Body of pancreas (tissue), 4 donors: ENCODE measurements at regions not wholly inside any gene's neighbourhood (a gene's known extent, or its start where the extent isn't known, plus 50 kb on each side); places are given as distances from the start of the nearest gene placed in this dataset.

ENCODE experiments used
- ATAC-seq: fragments of 150-250 bp; one replicate; pipeline ENCODE4 v1.9.1; 2016
- DNase-seq, 4 donors: peaks; one replicate each; pipeline ENCODE4 v3.0.0-alpha.2; 2019
- H3K27ac ChIP-seq, 4 donors: fragments of 200-600 bp; sonication (generic); 1 replicate in 3 of 4; 2 replicates in 1 of 4; pipeline versions ENCODE4 v1.5.1 to v1.6.1; 2016 to 2019; ENCODE audit warnings: mild to moderate bottlenecking in 1 of 4, mixed read lengths in 1 of 4, moderate library complexity in 1 of 4
- H3K27me3 ChIP-seq, 2 donors: fragments of 200-600 bp; sonication (generic); one replicate each; pipeline ENCODE4 v1.6.0; 2016; ENCODE audit warnings: mild to moderate bottlenecking in 1 of 2
- H3K36me3 ChIP-seq, 2 donors: fragments of 200-600 bp; sonication (generic); replicated peaks in 1 of 2; 2 replicates each; pipeline ENCODE4 v1.5.1; 2016; ENCODE audit warnings: low read depth in 2 of 2; ENCODE audit not compliant: insufficient read depth in 1 of 2
- H3K4me1 ChIP-seq: fragments of 200-600 bp; sonication (generic); one replicate; pipeline ENCODE4 v1.6.0; 2016
- H3K4me3 ChIP-seq, 2 donors: fragments of 200-600 bp; sonication (generic); 1 replicate in 1 of 2; 2 replicates in 1 of 2; pipeline ENCODE4 v1.5.1; 2016 to 2019
- H3K9me3 ChIP-seq, 3 donors: fragments of 200-600 bp; sonication (generic); 1 replicate in 2 of 3; 2 replicates in 1 of 3; pipeline ENCODE4 v1.5.1; 2016
- CTCF ChIP-seq, 7 experiments: fragments of 450-650 bp in 4 of 7; fragments of 200-600 bp in 3 of 7; sonication (generic) in 3 of 7; IDR thresholded peaks; one replicate each; pipeline ENCODE4 v1.5.1; 2016 to 2019; ENCODE audit warnings: antibody characterized with exemption in 7 of 7
- POLR2A ChIP-seq, 3 donors: fragments of 450-650 bp; IDR thresholded peaks; one replicate each; pipeline ENCODE4 v1.6.1; 2016; ENCODE audit warnings: antibody characterized with exemption in 3 of 3, mild to moderate bottlenecking in 2 of 3
- WGBS, 2 donors: methylation state at CpG; one replicate each; pipeline ENCODE4 v1.1.5; 2017; 5-methylcytosine and 5-hydroxymethylcytosine counted together
- intact Hi-C: fragments of 100-400 bp; cut with DNase I; formaldehyde crosslinking; loops from one replicate; pipeline ENCODE4 v1.15.1; 2023

GRCh38 chr22:48894064-48894671, 933.5 kb downstream of the BRD1 start:
- Histone ChIP-seq H3K4me1 (no peaks in the 10 kb centered on the region), H3K27ac (no peak overlapping the region), H3K9me3 (peaks cover 0 to 4% (median 0%) of the 10 kb centered on the region in 3 donors), H3K27me3 (no peaks in the 10 kb centered on the region), H3K36me3 (no peaks in the 10 kb centered on the region), H3K4me3 (no peak overlapping the region)
- 46 to 49% methylated on average over 21 to 23 of the region's 23 CpGs for WGBS, 2 donors
- DNase-seq (no peak), ATAC-seq (no peak)
- intact Hi-C loops = no loop called here
- no peak for TF ChIP-seq CTCF (IDR thresholded peaks at IDR 0.05)
- TF ChIP-seq POLR2A (IDR thresholded peaks at IDR 0.05) = no peak

DNA sequence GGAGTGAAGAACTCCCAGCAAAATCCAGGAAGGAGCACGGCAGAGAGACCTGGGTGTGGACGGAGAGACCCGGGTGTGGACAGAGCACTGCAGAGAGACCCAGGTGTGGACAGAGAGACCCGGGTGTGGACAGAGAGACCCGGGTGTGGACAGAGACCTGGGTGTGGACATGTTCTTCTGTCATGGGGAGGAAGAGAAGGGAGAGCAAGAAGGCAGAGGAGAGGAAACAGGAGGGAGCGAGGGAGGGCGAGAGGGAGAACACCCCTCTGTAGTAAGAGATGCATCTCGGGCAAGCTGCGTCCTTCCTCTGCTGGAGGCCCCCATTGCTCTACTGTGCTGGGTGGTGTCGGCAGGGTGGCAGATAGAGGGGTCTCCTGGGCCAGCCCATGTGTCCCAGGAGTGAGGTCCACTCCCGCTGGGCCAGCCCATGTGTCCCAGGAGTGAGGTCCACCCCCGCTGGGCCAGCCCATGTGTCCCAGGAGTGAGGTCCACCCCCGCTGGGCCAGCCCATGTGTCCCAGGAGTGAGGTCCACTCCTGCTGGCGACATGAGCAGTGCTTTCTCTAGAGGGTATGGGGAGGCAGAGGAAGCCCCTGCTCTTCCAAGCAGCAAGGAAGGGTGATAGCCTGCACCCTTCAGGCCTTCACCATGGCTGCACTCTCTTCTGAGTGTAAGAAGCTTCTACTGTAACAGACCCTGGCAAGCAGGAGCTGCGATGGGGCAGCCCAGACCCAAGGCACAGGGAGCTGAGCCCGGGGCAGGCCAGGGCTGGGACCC, 934.2 kb downstream of the BRD1 start:
- intact Hi-C loops = no loop called here
- DNase-seq = no peak
- Histone ChIP-seq H3K9me3 (peaks cover 0 to 4% (median 0%) of the 10 kb centered on the region in 3 donors), H3K4me1 (no peaks in the 10 kb centered on the region), H3K4me3 (no peak overlapping the region), H3K27me3 (no peaks in the 10 kb centered on the region), H3K36me3 (no peaks in the 10 kb centered on the region), H3K27ac (no peak overlapping the region)
- no peak for TF ChIP-seq CTCF (IDR thresholded peaks at IDR 0.05)
- no peak for TF ChIP-seq POLR2A (IDR thresholded peaks at IDR 0.05)
- ATAC-seq = no peak
- 53 to 59% methylated on average over 12 to 14 of the region's 16 CpGs for WGBS, 2 donors

GRCh38 chr22:48892578-48893287, 934.9 kb downstream of the BRD1 start:
- DNase-seq = no peak
- peaks cover 0 to 4% (median 0%) of the 10 kb centered on the region in 3 donors for H3K9me3 ChIP-seq
- intact Hi-C loops = no loop called here
- no peak for ATAC-seq
- TF ChIP-seq CTCF (IDR thresholded peaks at IDR 0.05) = no peak
- TF ChIP-seq POLR2A (IDR thresholded peaks at IDR 0.05) = no peak
- H3K27ac ChIP-seq = no peak overlapping the region
- H3K36me3 ChIP-seq = no peaks in the 10 kb centered on the region
- H3K4me1 ChIP-seq = no peaks in the 10 kb centered on the region
- 56 to 58% methylated on average over 14 of the region's 14 CpGs for WGBS, 2 donors
- no peak overlapping the region for H3K4me3 ChIP-seq
- H3K27me3 ChIP-seq = no peaks in the 10 kb centered on the region

- intact Hi-C loops = no loop called here
- Histone ChIP-seq H3K9me3 (peaks cover 0 to 4% (median 0%) of the 10 kb centered on the region in 3 donors), H3K4me3 (no peak overlapping the region), H3K4me1 (no peaks in the 10 kb centered on the region), H3K27ac (no peak overlapping the region), H3K27me3 (no peaks in the 10 kb centered on the region), H3K36me3 (no peaks in the 10 kb centered on the region)
- ATAC-seq (no peak), DNase-seq (no peak)
- WGBS, 2 donors = 49 to 63% methylated on average over 7 to 9 of the region's 9 CpGs
- TF ChIP-seq CTCF (IDR thresholded peaks at IDR 0.05) (no peak), POLR2A (IDR thresholded peaks at IDR 0.05) (no peak)
Observed at GRCh38 chr22:48891688-48892577, 935.7 kb downstream of the BRD1 start.
